Stimulated activated CD4-positive, alpha-beta T cell treated with anti-CD3 and anti-CD28 coated beads, Interleukin-4, amount 100 ng/mL, for 1 hour (primary cell): ENCODE measurements at regions not wholly inside any gene's neighbourhood (a gene's known extent, or its start where the extent isn't known, plus 50 kb on each side); places are given as distances from the start of the nearest gene placed in this dataset.

ENCODE experiments used
- DNase-seq: peaks from one replicate; pipeline ENCODE4 v3.0.0-alpha.2; 2020

- DNase-seq, result no peak
Observed at GRCh38 chr9:135326141-135326540, 153.4 kb upstream of the PPP1R26 start.

GRCh38 chr9:135326633-135327152, 152.9 kb upstream of the PPP1R26 start:
- no peak for DNase-seq

- DNase-seq, result no peak
Observed at GRCh38 chr9:135328485-135329417, 150.8 kb upstream of the PPP1R26 start.

- no peak for DNase-seq
Observed at GRCh38 chr9:135329571-135330306, 149.8 kb upstream of the PPP1R26 start.

GRCh38 chr9:135330307-135330631, 149.3 kb upstream of the PPP1R26 start:
- no peak for DNase-seq

GRCh38 chr9:135330685-135331590, 148.6 kb upstream of the PPP1R26 start:
- DNase-seq, result no peak

- no peak for DNase-seq
Observed at GRCh38 chr9:135332516-135332915, 147.1 kb upstream of the PPP1R26 start.

GRCh38 chr9:135332979-135333748, 146.4 kb upstream of the PPP1R26 start:
- DNase-seq, result no peak

GRCh38 chr9:135334953-135335460, 144.6 kb upstream of the PPP1R26 start:
- no peak for DNase-seq

GRCh38 chr9:135335691-135336181, 143.8 kb upstream of the PPP1R26 start:
- no peak for DNase-seq

- DNase-seq, result no peak
Observed at GRCh38 chr9:135336722-135337527, 142.7 kb upstream of the PPP1R26 start.

- DNase-seq, result no peak
Observed at GRCh38 chr9:135338546-135338945, 141.0 kb upstream of the PPP1R26 start.

- DNase-seq, result no peak
Observed at GRCh38 chr9:135339378-135339973, 140.1 kb upstream of the PPP1R26 start.

GRCh38 chr9:135340143-135340655, 139.4 kb upstream of the PPP1R26 start:
- no peak for DNase-seq

- no peak for DNase-seq
Observed at GRCh38 chr9:135340726-135341475, 138.7 kb upstream of the PPP1R26 start.

GRCh38 chr9:135341612-135342169, 137.9 kb upstream of the PPP1R26 start:
- DNase-seq, result no peak

GRCh38 chr9:135342206-135343130, 137.1 kb upstream of the PPP1R26 start:
- no peak for DNase-seq

- no peak for DNase-seq
Observed at GRCh38 chr9:135343136-135343535, 136.4 kb upstream of the PPP1R26 start.
